ENCODE measurements at regions not wholly inside any gene's neighbourhood (a gene's known extent, or its start where the extent isn't known, plus 50 kb on each side); places are given as distances from the start of the nearest gene placed in this dataset.
"Not testable (repeated sequence)": the region's sequence is repeated elsewhere in the genome, so short reads cannot be mapped to it uniquely, and the experiment has no call there.

DNA sequence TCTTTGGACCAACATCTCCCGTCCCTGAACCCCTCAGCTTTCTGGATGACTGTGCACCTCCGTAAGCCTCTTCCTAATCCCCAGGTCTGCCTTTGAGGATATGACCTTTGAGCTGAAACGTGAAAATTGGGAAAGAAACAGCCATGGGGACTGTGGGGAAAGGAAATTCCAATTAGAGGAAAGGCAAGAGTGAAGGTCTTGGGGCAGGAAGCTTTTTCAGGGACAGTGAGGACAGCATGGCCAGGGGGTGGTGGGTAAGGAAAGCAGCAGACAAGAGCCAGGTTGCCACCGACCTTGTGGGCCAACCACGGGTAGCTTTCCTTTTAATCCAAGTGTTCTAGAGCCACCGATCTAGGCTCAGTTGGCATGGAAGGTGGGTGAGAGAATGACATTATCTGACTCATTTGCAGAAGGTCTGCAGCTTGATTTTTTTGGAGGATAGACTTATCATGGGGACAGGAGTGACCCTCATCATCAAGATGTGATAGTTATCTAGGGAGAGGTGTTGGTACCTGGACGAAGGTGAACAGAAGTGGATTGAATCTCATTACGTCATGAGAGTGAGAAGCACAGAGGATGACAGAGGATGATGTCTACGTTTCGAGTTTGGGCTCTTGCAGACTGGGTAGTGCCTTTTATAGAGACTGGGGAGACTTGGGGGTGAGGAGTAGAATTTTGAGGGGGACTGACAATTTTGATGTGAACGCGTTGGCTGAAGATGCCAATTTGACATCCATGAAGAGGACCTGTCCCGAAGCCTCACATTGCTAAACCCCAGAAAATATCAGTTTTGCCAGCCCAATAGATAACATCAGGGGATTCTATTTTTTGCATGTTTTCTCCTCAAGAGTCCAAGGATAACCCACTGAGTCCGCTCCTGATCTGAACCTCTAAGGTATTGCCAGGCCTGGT is 136.7 kb upstream of the PEG3 start:
- no peak overlapping the region for H3K4me3 ChIP-seq (ENCODE audit: low read length)
- no peaks in the 10 kb centered on the region for H4K20me1 ChIP-seq (ENCODE audit: insufficient read depth, low read depth, low read length)
- H3K9ac ChIP-seq (ENCODE audit: low read length) = no peak overlapping the region
- no peak overlapping the region for H3K4me2 ChIP-seq (ENCODE audit: low read depth, low read length, poor library complexity, severe bottlenecking)
- H3K27me3 ChIP-seq (ENCODE audit: low read length) = no peaks in the 10 kb centered on the region; the same call in 1 of the 2 replicates
- no peak overlapping the region for H3K27ac ChIP-seq (ENCODE audit: low read length)
- no peaks in the 10 kb centered on the region for H3K9me2 ChIP-seq (replicated peaks; ENCODE audit: insufficient read depth, low read length)
- H3K36me3 ChIP-seq (ENCODE audit: insufficient read depth, low read length) = no peaks in the 10 kb centered on the region
- no peak overlapping the region for H2AFZ ChIP-seq (ENCODE audit: low read length)
- no peaks in the 10 kb centered on the region for H3K79me2 ChIP-seq (ENCODE audit: low read length)
- no peak for DNase-seq
- H3K4me1 ChIP-seq (ENCODE audit: low read length) = no peaks in the 10 kb centered on the region
- H3K9me3 ChIP-seq (ENCODE audit: low read length) = no peaks in the 10 kb centered on the region; the same call in 1 of the 2 replicates

DNA sequence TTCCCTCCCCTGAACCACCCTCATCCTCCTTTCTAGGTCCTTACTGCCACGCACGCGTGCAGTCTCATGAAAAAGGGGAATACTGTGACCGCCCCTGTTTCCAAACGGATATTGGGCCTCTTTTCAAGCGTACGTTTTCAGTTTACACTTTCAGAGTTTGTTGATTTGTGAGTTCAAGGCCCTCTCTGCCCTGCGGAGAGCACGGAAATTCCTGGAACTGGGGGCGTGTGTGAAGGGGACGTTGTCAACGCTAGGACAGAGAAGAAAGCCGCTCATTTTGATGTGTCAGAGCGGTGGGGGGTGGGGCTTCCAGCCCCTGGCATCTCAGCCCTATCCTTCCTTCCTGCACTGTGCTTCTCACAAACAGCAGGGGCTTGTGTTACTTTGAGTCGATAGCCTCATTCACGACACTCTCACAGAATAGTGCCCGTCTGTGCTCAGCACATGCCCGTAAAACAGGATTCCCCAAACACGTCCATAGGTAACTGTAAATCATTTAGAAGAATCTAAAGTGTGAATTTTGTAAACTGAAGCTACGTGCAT is 137.6 kb upstream of the PEG3 start:
- no peaks in the 10 kb centered on the region for H4K20me1 ChIP-seq (ENCODE audit: insufficient read depth, low read depth, low read length)
- H3K36me3 ChIP-seq (ENCODE audit: insufficient read depth, low read length) = no peaks in the 10 kb centered on the region
- no peak overlapping the region for H3K4me2 ChIP-seq (ENCODE audit: low read depth, low read length, poor library complexity, severe bottlenecking)
- no peak overlapping the region for H3K9ac ChIP-seq (ENCODE audit: low read length)
- no peak for DNase-seq
- no peaks in the 10 kb centered on the region for H3K79me2 ChIP-seq (ENCODE audit: low read length)
- no peaks in the 10 kb centered on the region for H3K4me1 ChIP-seq (ENCODE audit: low read length)
- H3K27me3 ChIP-seq (ENCODE audit: low read length) = no peaks in the 10 kb centered on the region; the same call in 1 of the 2 replicates
- no peaks in the 10 kb centered on the region for H3K9me2 ChIP-seq (replicated peaks; ENCODE audit: insufficient read depth, low read length)
- H3K27ac ChIP-seq (ENCODE audit: low read length) = no peak overlapping the region
- no peak overlapping the region for H2AFZ ChIP-seq (ENCODE audit: low read length)
- H3K4me3 ChIP-seq (ENCODE audit: low read length) = no peak overlapping the region
- peaks cover under 1% of the 10 kb centered on the region; the same call in 1 of the 2 replicates for H3K9me3 ChIP-seq (ENCODE audit: low read length)

DNA sequence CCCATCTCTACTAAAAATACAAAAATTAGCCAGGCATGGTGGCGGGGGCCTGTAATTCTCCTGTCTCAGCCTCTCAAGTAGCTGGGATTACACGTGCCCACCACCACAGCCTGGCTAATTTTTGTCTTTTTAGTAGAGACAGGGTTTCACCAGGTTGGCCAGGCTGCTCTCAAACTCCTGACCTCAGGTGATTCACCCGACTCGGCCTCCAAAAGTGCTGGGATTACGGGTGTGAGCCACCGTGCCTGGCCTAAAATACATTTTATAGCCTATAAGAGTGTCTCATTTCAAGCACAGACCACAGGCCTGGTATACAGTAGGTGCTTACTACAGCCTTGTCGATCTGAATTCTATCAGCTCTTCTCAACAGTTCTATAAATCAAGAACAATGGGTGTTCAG is 139.5 kb upstream of the USP29 start:
- not testable (repeated sequence) for H3K9me2 ChIP-seq (replicated peaks; ENCODE audit: insufficient read depth, low read length); H3K4me1 ChIP-seq (ENCODE audit: low read length); H4K20me1 ChIP-seq (ENCODE audit: insufficient read depth, low read depth, low read length); H3K27ac ChIP-seq (ENCODE audit: low read length); H2AFZ ChIP-seq (ENCODE audit: low read length); DNase-seq; H3K36me3 ChIP-seq (ENCODE audit: insufficient read depth, low read length); H3K79me2 ChIP-seq (ENCODE audit: low read length); H3K9me3 ChIP-seq (ENCODE audit: low read length); H3K9ac ChIP-seq (ENCODE audit: low read length); H3K4me3 ChIP-seq (ENCODE audit: low read length); H3K27me3 ChIP-seq (ENCODE audit: low read length); H3K4me2 ChIP-seq (ENCODE audit: low read depth, low read length, poor library complexity, severe bottlenecking)

DNA sequence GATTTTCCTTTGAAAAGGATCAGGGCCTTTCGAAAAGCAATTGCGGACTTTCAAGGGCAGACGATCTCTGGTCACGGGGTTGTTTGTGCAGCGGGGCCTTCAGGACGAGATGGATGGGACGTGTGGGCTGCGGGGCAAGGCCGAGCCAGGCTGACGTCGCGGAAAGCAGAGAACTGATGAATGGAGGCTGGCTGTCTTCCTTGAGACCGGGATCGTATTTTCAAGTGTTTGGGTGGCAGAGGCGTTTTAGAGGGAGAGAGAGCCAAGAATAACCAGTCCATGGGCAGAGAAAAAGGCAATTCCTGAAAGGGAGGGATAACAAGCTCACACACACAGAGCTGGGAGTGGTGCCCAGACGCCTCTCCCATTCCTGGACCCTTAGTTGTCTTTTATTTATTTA is 138.9 kb upstream of the USP29 start:
- no peak overlapping the region for H2AFZ ChIP-seq (ENCODE audit: low read length)
- H3K9me2 ChIP-seq (replicated peaks; ENCODE audit: insufficient read depth, low read length) = no peaks in the 10 kb centered on the region
- peaks cover 11% of the 10 kb centered on the region; the same call in 1 of the 2 replicates for H3K9me3 ChIP-seq (ENCODE audit: low read length)
- no peak overlapping the region for H3K9ac ChIP-seq (ENCODE audit: low read length)
- no peaks in the 10 kb centered on the region for H3K27me3 ChIP-seq (ENCODE audit: low read length)
- no peak overlapping the region for H3K27ac ChIP-seq (ENCODE audit: low read length)
- no peaks in the 10 kb centered on the region for H3K79me2 ChIP-seq (ENCODE audit: low read length)
- H3K36me3 ChIP-seq (ENCODE audit: insufficient read depth, low read length) = no peaks in the 10 kb centered on the region
- H4K20me1 ChIP-seq (ENCODE audit: insufficient read depth, low read depth, low read length) = no peaks in the 10 kb centered on the region
- no peaks in the 10 kb centered on the region for H3K4me1 ChIP-seq (ENCODE audit: low read length)
- no peak overlapping the region for H3K4me2 ChIP-seq (ENCODE audit: low read depth, low read length, poor library complexity, severe bottlenecking)
- DNase-seq = no peak
- no peak overlapping the region for H3K4me3 ChIP-seq (ENCODE audit: low read length)

DNA sequence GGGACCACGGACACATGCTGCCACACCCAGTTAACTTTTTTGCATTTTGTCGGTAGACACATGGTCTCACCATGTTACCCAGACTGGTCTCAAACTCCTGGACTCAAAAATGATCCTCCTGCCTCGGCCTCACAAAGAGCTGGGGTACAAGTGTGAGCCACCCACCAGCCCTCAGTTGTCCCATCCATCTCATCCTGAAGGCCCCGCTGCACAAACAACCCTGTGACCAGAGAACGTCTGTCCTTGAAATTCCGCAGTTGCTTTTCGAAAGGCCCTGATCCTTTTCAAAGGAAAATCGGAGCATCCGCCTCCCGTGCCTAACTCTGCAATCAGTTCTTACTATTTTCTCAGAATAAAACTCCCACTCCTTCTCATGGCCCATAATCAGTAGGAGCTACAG is 138.3 kb upstream of the USP29 start:
- H2AFZ ChIP-seq (ENCODE audit: low read length); H3K79me2 ChIP-seq (ENCODE audit: low read length); H3K9ac ChIP-seq (ENCODE audit: low read length); H3K9me2 ChIP-seq (replicated peaks; ENCODE audit: insufficient read depth, low read length); H3K4me3 ChIP-seq (ENCODE audit: low read length); H4K20me1 ChIP-seq (ENCODE audit: insufficient read depth, low read depth, low read length); H3K27ac ChIP-seq (ENCODE audit: low read length); H3K36me3 ChIP-seq (ENCODE audit: insufficient read depth, low read length); DNase-seq; H3K4me1 ChIP-seq (ENCODE audit: low read length); H3K27me3 ChIP-seq (ENCODE audit: low read length); H3K4me2 ChIP-seq (ENCODE audit: low read depth, low read length, poor library complexity, severe bottlenecking): not testable (repeated sequence)
- peaks cover 11% of the 10 kb centered on the region; the same call in 1 of the 2 replicates for H3K9me3 ChIP-seq (ENCODE audit: low read length)

DNA sequence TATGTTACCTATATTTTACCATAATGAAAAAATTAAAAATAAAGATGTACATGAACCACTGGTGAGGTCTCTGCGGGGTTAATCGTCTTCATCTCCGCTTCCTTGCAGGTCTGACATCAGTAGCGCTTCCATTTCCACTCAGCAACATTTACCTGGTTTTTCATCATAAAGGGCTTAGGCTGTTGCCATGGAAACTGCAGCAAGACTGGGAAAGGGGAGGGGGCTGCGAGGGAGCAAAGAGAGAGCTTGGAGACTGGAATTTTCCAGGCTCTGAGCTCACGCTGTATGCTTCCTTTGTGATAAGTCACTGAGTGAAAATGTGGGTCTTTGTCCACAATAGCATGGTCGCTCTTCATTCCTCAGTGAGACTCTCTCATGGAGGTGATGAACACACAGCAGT is 136.6 kb upstream of the USP29 start:
- peaks cover 11% of the 10 kb centered on the region; the same call in 1 of the 2 replicates for H3K9me3 ChIP-seq (ENCODE audit: low read length)

DNA sequence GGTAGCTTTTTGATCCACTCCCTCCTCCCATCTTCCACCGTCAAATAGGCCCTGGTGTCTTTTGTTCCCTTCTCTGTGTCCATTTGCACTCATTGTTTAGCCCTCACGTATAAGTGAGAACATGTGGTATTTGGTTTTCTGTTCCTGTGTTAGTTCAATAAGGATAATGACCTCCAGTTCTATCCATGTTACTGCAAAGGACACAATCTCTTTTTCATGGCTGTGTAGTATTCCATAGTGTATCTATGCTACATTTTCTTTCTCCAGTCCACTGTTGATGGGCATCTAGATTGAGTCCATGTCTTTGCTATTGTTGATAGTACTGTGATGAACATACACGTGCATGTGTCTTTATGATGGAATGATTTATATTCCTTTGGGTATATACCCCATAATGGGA is 136.0 kb upstream of the USP29 start:
- no peak overlapping the region for H3K9ac ChIP-seq (ENCODE audit: low read length)
- no peaks in the 10 kb centered on the region for H3K9me2 ChIP-seq (replicated peaks; ENCODE audit: insufficient read depth, low read length)
- H3K9me3 ChIP-seq (ENCODE audit: low read length) = peaks cover 11% of the 10 kb centered on the region; the same call in 1 of the 2 replicates
- H3K79me2 ChIP-seq (ENCODE audit: low read length) = no peaks in the 10 kb centered on the region
- H4K20me1 ChIP-seq (ENCODE audit: insufficient read depth, low read depth, low read length) = no peaks in the 10 kb centered on the region
- H3K4me1 ChIP-seq (ENCODE audit: low read length) = no peaks in the 10 kb centered on the region
- no peaks in the 10 kb centered on the region for H3K27me3 ChIP-seq (ENCODE audit: low read length)
- no peaks in the 10 kb centered on the region for H3K36me3 ChIP-seq (ENCODE audit: insufficient read depth, low read length)
- no peak overlapping the region for H2AFZ ChIP-seq (ENCODE audit: low read length)
- DNase-seq = no peak
- H3K4me3 ChIP-seq (ENCODE audit: low read length) = no peak overlapping the region
- H3K4me2 ChIP-seq (ENCODE audit: low read depth, low read length, poor library complexity, severe bottlenecking) = no peak overlapping the region
- H3K27ac ChIP-seq (ENCODE audit: low read length) = no peak overlapping the region

More for the DNA sequence above, 136.6 kb upstream of the USP29 start:
- no peak overlapping the region for H2AFZ ChIP-seq (ENCODE audit: low read length)
- H3K4me3 ChIP-seq (ENCODE audit: low read length) = no peak overlapping the region
- H3K27ac ChIP-seq (ENCODE audit: low read length) = no peak overlapping the region
- H3K4me1 ChIP-seq (ENCODE audit: low read length) = no peaks in the 10 kb centered on the region
- H3K79me2 ChIP-seq (ENCODE audit: low read length) = no peaks in the 10 kb centered on the region
- H3K36me3 ChIP-seq (ENCODE audit: insufficient read depth, low read length) = no peaks in the 10 kb centered on the region
- no peaks in the 10 kb centered on the region for H3K27me3 ChIP-seq (ENCODE audit: low read length)
- no peak overlapping the region for H3K4me2 ChIP-seq (ENCODE audit: low read depth, low read length, poor library complexity, severe bottlenecking)
- DNase-seq = no peak
- no peaks in the 10 kb centered on the region for H3K9me2 ChIP-seq (replicated peaks; ENCODE audit: insufficient read depth, low read length)
- H3K9ac ChIP-seq (ENCODE audit: low read length) = no peak overlapping the region
- H4K20me1 ChIP-seq (ENCODE audit: insufficient read depth, low read depth, low read length) = no peaks in the 10 kb centered on the region

DNA sequence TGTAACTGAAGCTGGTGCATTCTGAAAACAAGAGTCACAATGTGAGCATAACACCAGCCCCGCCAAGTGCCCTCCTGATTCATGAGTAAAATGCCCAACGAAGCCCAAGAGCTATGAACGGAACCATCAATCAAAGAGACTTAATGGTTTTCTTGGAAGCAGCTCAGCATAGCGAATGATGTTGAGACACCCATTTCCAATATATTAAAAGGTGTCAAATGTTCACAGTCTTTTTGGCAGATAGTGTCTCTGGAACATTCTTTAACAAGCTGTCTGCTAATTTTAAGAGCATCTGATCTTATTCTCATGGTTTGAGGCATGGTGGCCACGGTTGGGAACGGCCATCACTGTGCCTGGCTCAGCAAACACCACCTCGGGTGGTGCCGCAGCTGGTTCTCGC is 133.4 kb upstream of the USP29 start:
- Histone ChIP-seq H3K4me3 (ENCODE audit: low read length) (no peak overlapping the region), H4K20me1 (ENCODE audit: insufficient read depth, low read depth, low read length) (no peaks in the 10 kb centered on the region), H3K27ac (ENCODE audit: low read length) (no peak overlapping the region), H3K9me2 (replicated peaks; ENCODE audit: insufficient read depth, low read length) (no peaks in the 10 kb centered on the region), H2AFZ (ENCODE audit: low read length) (no peak overlapping the region), H3K4me2 (ENCODE audit: low read depth, low read length, poor library complexity, severe bottlenecking) (no peak overlapping the region), H3K4me1 (ENCODE audit: low read length) (no peaks in the 10 kb centered on the region), H3K79me2 (ENCODE audit: low read length) (no peaks in the 10 kb centered on the region), H3K36me3 (ENCODE audit: insufficient read depth, low read length) (no peaks in the 10 kb centered on the region), H3K9ac (ENCODE audit: low read length) (no peak overlapping the region), H3K27me3 (ENCODE audit: low read length) (no peaks in the 10 kb centered on the region), H3K9me3 (ENCODE audit: low read length) (peaks cover 13% of the 10 kb centered on the region; the same call in 1 of the 2 replicates)
- DNase-seq = no peak
